ENCODE measurements at regions not wholly inside any gene's neighbourhood (a gene's known extent, or its start where the extent isn't known, plus 50 kb on each side); places are given as distances from the start of the nearest gene placed in this dataset.
A peak's percentile ranks its signal among the peaks of the same experiment; 100 is the strongest.

- no peaks in the 10 kb centered on the region for H3K9me3 Mint-ChIP-seq
- no peaks in the 10 kb centered on the region for H3K36me3 Mint-ChIP-seq
- TF ChIP-seq CTCF (conservative IDR thresholded peaks at IDR 0.05) = no peak
- peaks cover 47% of the 10 kb centered on the region for H3K27me3 Mint-ChIP-seq
- peaks cover 4% of the 10 kb centered on the region for H3K4me1 Mint-ChIP-seq (ENCODE audit: unreplicated experiment)
- H3K27ac Mint-ChIP-seq = no peak overlapping the region
- no peak overlapping the region for H3K4me3 Mint-ChIP-seq
- no peak for DNase-seq (ENCODE audit: extremely low spot score, unreplicated experiment)
These were observed 154.2 kb upstream of the PRMT8 start for GRCh38 chr12:3336606-3337311.

- H3K36me3 Mint-ChIP-seq = no peaks in the 10 kb centered on the region
- H3K4me3 Mint-ChIP-seq = no peak overlapping the region
- H3K9me3 Mint-ChIP-seq = no peaks in the 10 kb centered on the region
- peaks cover 58% of the 10 kb centered on the region for H3K27me3 Mint-ChIP-seq
- H3K27ac Mint-ChIP-seq = no peak overlapping the region
- peaks cover 4% of the 10 kb centered on the region for H3K4me1 Mint-ChIP-seq (ENCODE audit: unreplicated experiment)
- TF ChIP-seq CTCF (conservative IDR thresholded peaks at IDR 0.05) = no peak
- DNase-seq (ENCODE audit: extremely low spot score, unreplicated experiment) = no peak
These were observed 153.1 kb upstream of the PRMT8 start for GRCh38 chr12:3337944-3338343.

GRCh38 chr12:3339221-3339620 is 151.8 kb upstream of the PRMT8 start:
- Mint-ChIP-seq H3K4me1 (ENCODE audit: unreplicated experiment) (peaks cover 4% of the 10 kb centered on the region), H3K36me3 (no peaks in the 10 kb centered on the region), H3K27ac (no peak overlapping the region), H3K4me3 (no peak overlapping the region), H3K27me3 (peaks cover 67% of the 10 kb centered on the region), H3K9me3 (no peaks in the 10 kb centered on the region)
- no peak for TF ChIP-seq CTCF (conservative IDR thresholded peaks at IDR 0.05)
- DNase-seq (ENCODE audit: extremely low spot score, unreplicated experiment) = no peak

- H3K4me3 Mint-ChIP-seq = no peak overlapping the region
- H3K27ac Mint-ChIP-seq = no peak overlapping the region
- H3K4me1 Mint-ChIP-seq (ENCODE audit: unreplicated experiment) = peaks cover 4% of the 10 kb centered on the region
- H3K27me3 Mint-ChIP-seq = peaks cover 56% of the 10 kb centered on the region
- no peak for DNase-seq (ENCODE audit: extremely low spot score, unreplicated experiment)
- no peaks in the 10 kb centered on the region for H3K36me3 Mint-ChIP-seq
- no peaks in the 10 kb centered on the region for H3K9me3 Mint-ChIP-seq
- no peak for TF ChIP-seq CTCF (conservative IDR thresholded peaks at IDR 0.05)
These were observed 149.4 kb upstream of the PRMT8 start for GRCh38 chr12:3341594-3341993.

GRCh38 chr12:3342051-3342450 is 149.0 kb upstream of the PRMT8 start:
- DNase-seq (ENCODE audit: extremely low spot score, unreplicated experiment) = no peak
- Mint-ChIP-seq H3K4me3 (no peak overlapping the region), H3K27ac (no peak overlapping the region), H3K27me3 (peaks cover 56% of the 10 kb centered on the region), H3K4me1 (ENCODE audit: unreplicated experiment) (no peaks in the 10 kb centered on the region), H3K36me3 (no peaks in the 10 kb centered on the region), H3K9me3 (no peaks in the 10 kb centered on the region)
- peak; percentile 75 for TF ChIP-seq CTCF (conservative IDR thresholded peaks at IDR 0.05)

Measured in type B pancreatic cell (in vitro differentiated cells).